BE2C (cell line): ENCODE measurements at regions not wholly inside any gene's neighbourhood (a gene's known extent, or its start where the extent isn't known, plus 50 kb on each side); places are given as distances from the start of the nearest gene placed in this dataset.
"Not testable (repeated sequence)": the region's sequence is repeated elsewhere in the genome, so short reads cannot be mapped to it uniquely, and the experiment has no call there.

Experiments
- DNase-seq: peaks from one replicate; pipeline ENCODE4 v3.0.0-alpha.2; 2020
- H3K27me3 ChIP-seq: fragments of 250-450 bp; sonication (Bioruptor Pico); 2 replicates; pipeline ENCODE4 v1.5.1; 2020; ENCODE audit warnings: mild to moderate bottlenecking
- H3K36me3 ChIP-seq: fragments of 250-450 bp; sonication (Bioruptor Pico); 2 replicates; pipeline ENCODE4 v1.5.1; 2020; ENCODE audit warnings: mild to moderate bottlenecking
- H3K4me1 ChIP-seq: fragments of 250-450 bp; sonication (Bioruptor Pico); 2 replicates; pipeline ENCODE4 v1.5.1; 2020
- H3K4me3 ChIP-seq: 2 replicates; pipeline ENCODE4 v1.5.1; 2011; ENCODE audit warnings: low read depth, low read length
- H3K9me3 ChIP-seq: fragments of 250-450 bp; sonication (Bioruptor Pico); 2 replicates; pipeline ENCODE4 v1.5.1; 2020
- CTCF ChIP-seq: IDR thresholded peaks from 2 replicates; pipeline ENCODE4 v1.5.1; 2012; ENCODE audit warnings: mild to moderate bottlenecking, low read depth, low read length

GRCh38 chr10:3382092-3382491, 209.5 kb upstream of the PITRM1 start:
- no peaks in the 10 kb centered on the region for H3K4me1 ChIP-seq
- H3K9me3 ChIP-seq, result no peaks in the 10 kb centered on the region
- H3K36me3 ChIP-seq, result no peaks in the 10 kb centered on the region
- H3K4me3 ChIP-seq, result no peak overlapping the region
- TF ChIP-seq CTCF, result no peak
- no peaks in the 10 kb centered on the region for H3K27me3 ChIP-seq
- no peak for DNase-seq

- no peak for DNase-seq
- Histone ChIP-seq H3K36me3 (no peaks in the 10 kb centered on the region), H3K4me3 (no peak overlapping the region), H3K4me1 (no peaks in the 10 kb centered on the region), H3K27me3 (no peaks in the 10 kb centered on the region), H3K9me3 (no peaks in the 10 kb centered on the region)
- no peak for TF ChIP-seq CTCF
These were observed 207.9 kb upstream of the PITRM1 start for GRCh38 chr10:3380406-3381050.

DNA sequence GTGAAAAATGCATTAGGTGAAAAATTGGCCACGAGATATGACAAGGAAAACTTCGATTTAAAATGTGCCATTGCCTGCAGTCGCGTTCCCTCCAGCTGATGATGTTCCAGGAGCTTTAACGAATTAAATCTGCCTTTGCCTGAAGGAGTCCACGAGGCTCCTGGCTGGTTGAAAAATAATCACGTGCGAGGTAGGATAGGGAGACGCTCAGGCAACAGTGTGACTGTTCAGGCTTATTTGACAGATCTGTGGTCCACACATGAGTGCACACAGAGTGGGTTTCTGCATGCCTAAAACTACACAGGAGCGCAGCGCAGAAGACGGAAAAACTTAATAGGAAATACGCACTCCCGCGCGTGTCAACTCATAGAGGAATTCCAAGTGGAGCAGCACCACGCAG, 204.0 kb upstream of the PITRM1 start:
- H3K4me3 ChIP-seq, result no peak overlapping the region
- H3K9me3 ChIP-seq, result no peaks in the 10 kb centered on the region
- no peaks in the 10 kb centered on the region for H3K4me1 ChIP-seq
- no peaks in the 10 kb centered on the region for H3K27me3 ChIP-seq
- H3K36me3 ChIP-seq, result no peaks in the 10 kb centered on the region
- DNase-seq, result no peak
- TF ChIP-seq CTCF, result no peak

- Histone ChIP-seq H3K9me3 (no peaks in the 10 kb centered on the region), H3K4me3 (no peak overlapping the region), H3K27me3 (no peaks in the 10 kb centered on the region), H3K4me1 (no peaks in the 10 kb centered on the region), H3K36me3 (no peaks in the 10 kb centered on the region)
- no peak for DNase-seq
- TF ChIP-seq CTCF, result no peak
These were observed 202.9 kb upstream of the PITRM1 start for GRCh38 chr10:3375505-3375904.

DNA sequence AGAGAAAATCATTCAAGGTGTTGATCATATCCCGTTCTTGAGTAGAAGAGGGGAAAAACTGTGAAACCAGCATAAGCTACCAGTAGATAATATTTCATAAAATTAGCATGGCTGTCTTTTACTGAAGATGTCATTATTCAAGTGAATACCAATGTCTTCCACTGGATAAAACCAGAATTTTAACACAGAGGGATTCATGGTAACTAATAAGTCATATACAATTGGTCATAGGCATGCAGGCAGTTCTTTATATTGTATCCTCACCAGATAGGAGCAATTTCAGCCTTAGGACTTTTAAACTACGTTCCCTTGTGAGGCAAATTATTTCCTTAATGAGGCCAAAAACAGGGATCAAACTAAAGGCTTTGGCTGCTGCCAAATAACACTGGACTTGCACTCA, 202.3 kb upstream of the PITRM1 start:
- no peak for DNase-seq
- no peaks in the 10 kb centered on the region for H3K9me3 ChIP-seq
- H3K36me3 ChIP-seq, result no peaks in the 10 kb centered on the region
- no peaks in the 10 kb centered on the region for H3K27me3 ChIP-seq
- TF ChIP-seq CTCF, result no peak
- H3K4me3 ChIP-seq, result no peak overlapping the region
- no peaks in the 10 kb centered on the region for H3K4me1 ChIP-seq

GRCh38 chr10:3373374-3374027, 200.9 kb upstream of the PITRM1 start:
- not testable (repeated sequence) for H3K9me3 ChIP-seq, H3K27me3 ChIP-seq, H3K4me3 ChIP-seq, H3K36me3 ChIP-seq, DNase-seq, H3K4me1 ChIP-seq

GRCh38 chr10:3372281-3372680, 199.7 kb upstream of the PITRM1 start:
- no peaks in the 10 kb centered on the region for H3K36me3 ChIP-seq
- H3K4me1 ChIP-seq, result no peaks in the 10 kb centered on the region
- no peak for TF ChIP-seq CTCF
- no peak overlapping the region for H3K4me3 ChIP-seq
- no peaks in the 10 kb centered on the region for H3K27me3 ChIP-seq
- H3K9me3 ChIP-seq, result no peaks in the 10 kb centered on the region
- no peak for DNase-seq

DNA sequence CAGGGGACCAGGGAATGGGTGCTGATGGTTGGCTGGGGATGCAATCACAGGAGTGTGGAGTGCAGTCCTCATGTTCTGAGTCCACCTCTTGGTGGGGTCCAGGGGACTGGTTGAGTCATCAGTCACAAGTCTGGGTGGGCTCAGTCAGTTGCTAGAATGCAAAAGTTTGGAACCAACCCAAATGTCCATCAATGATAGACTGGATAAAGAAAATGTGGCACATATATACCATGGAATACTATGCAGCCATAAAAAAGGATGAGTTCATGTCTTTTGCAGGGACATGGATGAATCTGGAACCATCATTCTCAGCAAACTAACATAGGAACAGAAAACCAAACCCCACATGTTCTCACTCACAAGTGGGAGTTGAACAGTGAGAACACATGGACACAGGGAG, 199.0 kb upstream of the PITRM1 start:
- H3K36me3 ChIP-seq, H3K4me1 ChIP-seq, H3K27me3 ChIP-seq, H3K4me3 ChIP-seq, H3K9me3 ChIP-seq, DNase-seq: not testable (repeated sequence)
